ENCODE measurements at regions not wholly inside any gene's neighbourhood (a gene's known extent, or its start where the extent isn't known, plus 50 kb on each side); places are given as distances from the start of the nearest gene placed in this dataset.

DNA sequence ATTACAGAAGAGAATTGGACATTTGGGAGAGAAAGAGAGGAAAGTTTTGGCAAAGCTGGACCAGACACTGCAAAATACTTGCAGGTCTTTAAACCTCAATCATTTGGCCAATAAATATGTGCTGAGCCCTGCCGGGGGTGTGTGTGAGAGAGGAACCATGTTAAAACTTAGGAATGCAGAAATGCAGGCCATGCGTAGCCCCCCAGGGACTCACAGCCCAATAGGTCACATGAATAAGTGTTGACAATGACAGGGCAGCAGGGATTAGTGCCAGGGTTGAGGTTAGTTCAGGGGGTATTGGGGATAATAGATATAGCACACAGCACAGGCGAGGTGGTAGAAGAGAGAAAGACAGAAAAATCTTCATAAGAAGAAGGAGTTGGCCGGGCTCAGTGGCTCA, 113.3 kb upstream of the ADAMTS18 start:
- H3K27me3 ChIP-seq (ENCODE audit: insufficient read depth, low read depth): no peaks in the 10 kb centered on the region

DNA sequence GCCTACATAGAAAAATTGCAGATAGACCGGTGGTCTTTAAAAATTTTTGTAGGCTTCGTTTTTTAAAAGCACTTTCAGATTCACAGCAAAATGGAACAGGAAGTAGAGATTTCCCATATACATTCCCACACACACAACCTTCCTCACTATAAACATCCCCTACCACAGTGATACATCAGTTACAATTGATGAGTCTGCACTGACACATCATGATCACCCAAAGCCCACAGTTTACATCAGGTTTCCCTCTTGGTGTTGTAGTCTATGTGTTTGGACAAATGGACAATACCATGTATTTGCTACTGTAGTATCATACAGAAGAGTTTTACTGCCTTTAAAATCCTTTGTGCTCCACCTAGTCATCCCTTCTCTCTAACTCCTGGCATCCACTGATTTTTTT, 113.9 kb upstream of the ADAMTS18 start:
- H3K4me1 ChIP-seq (ENCODE audit: low read depth, poor library complexity, severe bottlenecking): no peaks in the 10 kb centered on the region
- no peak overlapping the region for H3K4me3 ChIP-seq (IDR thresholded peaks at IDR 0.05; ENCODE audit: insufficient read depth, low read depth, low read length)
- no peak overlapping the region for H3K27ac ChIP-seq
- no peaks in the 10 kb centered on the region for H4K20me1 ChIP-seq (ENCODE audit: insufficient read depth)
- TF ChIP-seq, protein P1, sequence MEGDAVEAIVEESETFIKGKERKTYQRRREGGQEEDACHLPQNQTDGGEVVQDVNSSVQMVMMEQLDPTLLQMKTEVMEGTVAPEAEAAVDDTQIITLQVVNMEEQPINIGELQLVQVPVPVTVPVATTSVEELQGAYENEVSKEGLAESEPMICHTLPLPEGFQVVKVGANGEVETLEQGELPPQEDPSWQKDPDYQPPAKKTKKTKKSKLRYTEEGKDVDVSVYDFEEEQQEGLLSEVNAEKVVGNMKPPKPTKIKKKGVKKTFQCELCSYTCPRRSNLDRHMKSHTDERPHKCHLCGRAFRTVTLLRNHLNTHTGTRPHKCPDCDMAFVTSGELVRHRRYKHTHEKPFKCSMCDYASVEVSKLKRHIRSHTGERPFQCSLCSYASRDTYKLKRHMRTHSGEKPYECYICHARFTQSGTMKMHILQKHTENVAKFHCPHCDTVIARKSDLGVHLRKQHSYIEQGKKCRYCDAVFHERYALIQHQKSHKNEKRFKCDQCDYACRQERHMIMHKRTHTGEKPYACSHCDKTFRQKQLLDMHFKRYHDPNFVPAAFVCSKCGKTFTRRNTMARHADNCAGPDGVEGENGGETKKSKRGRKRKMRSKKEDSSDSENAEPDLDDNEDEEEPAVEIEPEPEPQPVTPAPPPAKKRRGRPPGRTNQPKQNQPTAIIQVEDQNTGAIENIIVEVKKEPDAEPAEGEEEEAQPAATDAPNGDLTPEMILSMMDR (conservative IDR thresholded peaks at IDR 0.05; ENCODE audit: low read depth, low read length): no peak
- no peak overlapping the region for H2AFZ ChIP-seq (ENCODE audit: low read depth)
- H3K9ac ChIP-seq: no peak overlapping the region
- H3K79me2 ChIP-seq (ENCODE audit: insufficient read depth, low read depth): no peaks in the 10 kb centered on the region
- no peaks in the 10 kb centered on the region for H3K27me3 ChIP-seq (ENCODE audit: insufficient read depth, low read depth)
- H3K4me2 ChIP-seq: no peak overlapping the region
- H3K36me3 ChIP-seq (ENCODE audit: insufficient read depth): no peaks in the 10 kb centered on the region

More for the DNA sequence above, 113.3 kb upstream of the ADAMTS18 start:
- TF ChIP-seq, protein P1 (conservative IDR thresholded peaks at IDR 0.05; ENCODE audit: low read depth, low read length): no peak
- no peak overlapping the region for H3K4me3 ChIP-seq (IDR thresholded peaks at IDR 0.05; ENCODE audit: insufficient read depth, low read depth, low read length)
- H3K79me2 ChIP-seq (ENCODE audit: insufficient read depth, low read depth): no peaks in the 10 kb centered on the region
- H3K4me2 ChIP-seq: no peak overlapping the region
- H3K27ac ChIP-seq: no peak overlapping the region
- H3K36me3 ChIP-seq (ENCODE audit: insufficient read depth): no peaks in the 10 kb centered on the region
- no peak overlapping the region for H3K9ac ChIP-seq
- H3K4me1 ChIP-seq (ENCODE audit: low read depth, poor library complexity, severe bottlenecking): no peaks in the 10 kb centered on the region
- no peaks in the 10 kb centered on the region for H4K20me1 ChIP-seq (ENCODE audit: insufficient read depth)
- no peak overlapping the region for H2AFZ ChIP-seq (ENCODE audit: low read depth)

- Histone ChIP-seq H3K79me2 (ENCODE audit: insufficient read depth, low read depth) (no peaks in the 10 kb centered on the region), H4K20me1 (ENCODE audit: insufficient read depth) (no peaks in the 10 kb centered on the region), H3K4me3 (IDR thresholded peaks at IDR 0.05; ENCODE audit: insufficient read depth, low read depth, low read length) (no peak overlapping the region), H3K4me1 (ENCODE audit: low read depth, poor library complexity, severe bottlenecking) (no peaks in the 10 kb centered on the region), H3K9ac (no peak overlapping the region), H3K27ac (no peak overlapping the region), H2AFZ (ENCODE audit: low read depth) (no peak overlapping the region), H3K36me3 (ENCODE audit: insufficient read depth) (no peaks in the 10 kb centered on the region), H3K27me3 (ENCODE audit: insufficient read depth, low read depth) (no peaks in the 10 kb centered on the region), H3K4me2 (no peak overlapping the region)
- TF ChIP-seq, protein P1 (conservative IDR thresholded peaks at IDR 0.05; ENCODE audit: low read depth, low read length): no peak
Observed at GRCh38 chr16:77549876-77550275, 115.0 kb upstream of the ADAMTS18 start.

DNA sequence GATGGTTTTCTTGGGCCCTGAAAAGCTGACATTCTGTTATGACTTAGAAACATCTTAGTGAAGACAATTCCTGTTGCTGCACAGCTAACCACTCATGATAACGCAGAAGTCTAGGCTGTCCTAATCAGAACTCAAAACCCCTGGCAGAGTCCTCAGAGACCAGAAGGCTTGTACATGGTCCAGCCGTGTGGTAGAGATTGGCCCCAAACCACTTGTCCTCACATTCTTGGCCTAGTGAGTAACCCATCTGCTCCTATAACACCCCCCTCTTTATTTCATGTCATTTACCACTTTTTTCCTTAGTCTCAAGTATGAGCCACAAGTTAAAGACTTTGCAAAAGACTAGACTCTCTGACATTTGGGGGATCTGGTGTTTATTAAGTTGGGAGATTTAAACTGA, 116.5 kb upstream of the ADAMTS18 start:
- TF ChIP-seq, protein P1 (conservative IDR thresholded peaks at IDR 0.05; ENCODE audit: low read depth, low read length): no peak
- H3K79me2 ChIP-seq (ENCODE audit: insufficient read depth, low read depth): no peaks in the 10 kb centered on the region
- no peak overlapping the region for H2AFZ ChIP-seq (ENCODE audit: low read depth)
- H3K27ac ChIP-seq: no peak overlapping the region
- H3K9ac ChIP-seq: no peak overlapping the region
- H3K36me3 ChIP-seq (ENCODE audit: insufficient read depth): no peaks in the 10 kb centered on the region
- no peaks in the 10 kb centered on the region for H4K20me1 ChIP-seq (ENCODE audit: insufficient read depth)
- H3K4me1 ChIP-seq (ENCODE audit: low read depth, poor library complexity, severe bottlenecking): no peaks in the 10 kb centered on the region
- H3K4me3 ChIP-seq (IDR thresholded peaks at IDR 0.05; ENCODE audit: insufficient read depth, low read depth, low read length): no peak overlapping the region
- no peak overlapping the region for H3K4me2 ChIP-seq
- H3K27me3 ChIP-seq (ENCODE audit: insufficient read depth, low read depth): no peaks in the 10 kb centered on the region
